ENCODE measurements at regions not wholly inside any gene's neighbourhood (a gene's known extent, or its start where the extent isn't known, plus 50 kb on each side); places are given as distances from the start of the nearest gene placed in this dataset.

DNA sequence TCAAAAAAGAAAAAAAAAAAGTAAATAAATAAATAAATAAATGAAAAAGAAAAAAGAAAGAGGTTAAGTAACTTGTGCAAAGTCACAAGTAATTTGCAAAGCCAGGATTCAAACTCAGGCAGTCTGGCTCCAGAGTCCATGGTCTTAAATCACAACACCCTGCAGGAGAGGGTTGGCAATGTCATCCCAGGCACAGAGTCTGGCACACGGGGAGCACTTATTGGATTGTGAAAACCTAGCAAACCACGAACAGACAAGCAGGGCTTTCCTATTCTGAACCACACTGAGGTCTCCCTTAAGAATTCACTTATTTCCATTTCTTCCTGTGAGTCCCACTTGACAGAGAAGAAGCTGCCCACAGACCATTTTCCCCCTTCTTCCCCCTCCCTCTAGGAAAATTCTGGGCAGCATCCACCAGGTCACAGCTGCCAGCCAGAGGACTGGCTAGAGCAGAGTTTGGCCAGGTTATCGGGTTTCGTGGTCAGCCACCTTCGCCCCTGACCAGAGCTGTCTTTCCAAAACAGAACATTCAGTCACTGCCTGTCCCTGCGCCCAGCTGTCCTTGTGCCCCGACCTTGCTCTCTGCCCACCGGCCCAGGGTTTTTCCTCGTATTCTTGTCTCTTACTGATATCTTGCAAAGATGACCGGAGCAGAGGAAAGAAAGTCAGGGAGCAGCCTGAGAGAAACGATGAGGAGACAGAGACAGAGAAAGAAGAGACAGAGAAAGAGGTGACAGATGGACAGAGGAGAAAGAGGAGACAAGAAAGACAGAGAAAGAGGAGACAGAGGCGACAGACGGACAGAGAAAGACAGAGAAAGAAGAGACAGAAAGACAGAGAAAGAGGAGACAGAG lies 106.4 kb upstream of the PTPN1 start:
- no peak for TF ChIP-seq GATA2 (IDR thresholded peaks at IDR 0.05; ENCODE audit: low read depth, low read length)
- TF ChIP-seq GATA3 (IDR thresholded peaks at IDR 0.05; ENCODE audit: low read depth, low read length): no peak

- TF ChIP-seq GATA3 (IDR thresholded peaks at IDR 0.05; ENCODE audit: low read depth, low read length): no peak
- no peak for TF ChIP-seq GATA2 (IDR thresholded peaks at IDR 0.05; ENCODE audit: low read depth, low read length)
Observed at GRCh38 chr20:50404419-50405234, 105.6 kb upstream of the PTPN1 start.

- no peak for TF ChIP-seq GATA2 (IDR thresholded peaks at IDR 0.05; ENCODE audit: low read depth, low read length)
- no peak for TF ChIP-seq GATA3 (IDR thresholded peaks at IDR 0.05; ENCODE audit: low read depth, low read length)
Observed at GRCh38 chr20:50405235-50405914, 104.8 kb upstream of the PTPN1 start.

- TF ChIP-seq GATA3 (IDR thresholded peaks at IDR 0.05; ENCODE audit: low read depth, low read length): no peak
Observed at GRCh38 chr20:50405915-50406609, 104.1 kb upstream of the PTPN1 start.

- TF ChIP-seq GATA3 (IDR thresholded peaks at IDR 0.05; ENCODE audit: low read depth, low read length): no peak
- no peak for TF ChIP-seq GATA2 (IDR thresholded peaks at IDR 0.05; ENCODE audit: low read depth, low read length)
Observed at GRCh38 chr20:50406610-50407136, 103.5 kb upstream of the PTPN1 start.

DNA sequence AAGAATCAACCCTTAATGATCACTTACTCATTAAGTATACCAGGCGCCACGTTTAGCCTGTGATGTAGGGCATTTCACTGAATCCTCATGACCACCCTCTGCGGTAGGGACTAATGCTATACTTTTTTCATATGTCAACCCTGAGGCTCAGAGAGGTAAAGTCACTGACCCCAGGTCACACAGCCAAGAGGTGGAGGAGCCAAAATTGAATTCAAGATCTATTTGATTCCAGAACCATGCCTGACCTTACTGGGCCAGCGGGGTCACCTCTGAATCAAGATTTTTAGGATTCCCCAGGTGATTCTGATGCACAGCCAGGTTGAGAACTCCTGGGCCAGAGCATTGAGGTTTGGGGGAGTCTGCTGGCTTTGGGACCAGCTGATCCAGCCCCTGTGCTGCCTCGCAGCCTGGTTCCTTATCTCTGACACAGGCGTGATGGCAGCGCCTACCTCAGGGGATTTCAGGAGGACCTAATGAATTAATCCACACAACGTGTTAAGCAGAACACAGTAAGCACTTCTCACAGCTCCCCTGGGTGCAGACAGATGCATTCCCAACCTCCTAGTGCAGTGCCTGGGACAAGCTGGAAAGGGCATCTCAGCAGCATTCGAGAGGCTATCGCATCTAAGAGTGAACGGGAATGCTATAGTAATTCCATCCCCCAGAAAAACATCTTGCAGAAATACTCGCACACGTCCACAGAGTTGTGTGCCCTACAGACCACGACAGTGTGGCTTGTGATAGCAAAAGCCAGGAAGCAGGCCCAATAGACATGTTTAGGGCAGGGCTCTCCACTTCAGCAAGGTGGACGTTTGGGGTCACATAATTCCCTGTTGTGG lies 101.4 kb upstream of the PTPN1 start:
- TF ChIP-seq GATA3 (IDR thresholded peaks at IDR 0.05; ENCODE audit: low read depth, low read length) (no peak), GATA2 (IDR thresholded peaks at IDR 0.05; ENCODE audit: low read depth, low read length) (no peak)

- no peak for TF ChIP-seq GATA3 (IDR thresholded peaks at IDR 0.05; ENCODE audit: low read depth, low read length)
- TF ChIP-seq GATA2 (IDR thresholded peaks at IDR 0.05; ENCODE audit: low read depth, low read length): no peak
Observed at GRCh38 chr20:50409495-50409894, 100.7 kb upstream of the PTPN1 start.

- no peak for TF ChIP-seq GATA3 (IDR thresholded peaks at IDR 0.05; ENCODE audit: low read depth, low read length)
Observed at GRCh38 chr20:50410343-50410742, 99.8 kb upstream of the PTPN1 start.

DNA sequence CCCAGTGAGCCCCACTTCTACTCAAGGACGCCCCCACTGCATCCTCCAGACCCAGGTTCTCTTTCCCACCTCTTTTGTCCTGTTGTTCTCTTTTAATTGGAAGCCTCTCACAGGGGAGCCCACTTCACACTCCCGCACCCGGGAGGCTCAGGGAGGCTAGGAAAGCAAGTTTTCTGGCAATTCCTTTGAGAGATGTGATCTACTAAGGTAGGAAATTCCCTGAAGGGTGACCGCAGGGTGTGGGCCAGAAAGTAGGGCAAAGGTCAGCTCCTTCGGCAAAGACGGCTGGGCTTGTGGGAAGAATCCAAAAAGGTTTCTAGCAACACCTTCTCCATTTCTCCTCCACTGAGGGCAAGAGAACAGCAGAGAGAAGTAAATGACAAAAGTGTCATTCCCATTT lies 98.1 kb upstream of the PTPN1 start:
- TF ChIP-seq GATA2 (IDR thresholded peaks at IDR 0.05; ENCODE audit: low read depth, low read length) (no peak), GATA3 (IDR thresholded peaks at IDR 0.05; ENCODE audit: low read depth, low read length) (no peak)

DNA sequence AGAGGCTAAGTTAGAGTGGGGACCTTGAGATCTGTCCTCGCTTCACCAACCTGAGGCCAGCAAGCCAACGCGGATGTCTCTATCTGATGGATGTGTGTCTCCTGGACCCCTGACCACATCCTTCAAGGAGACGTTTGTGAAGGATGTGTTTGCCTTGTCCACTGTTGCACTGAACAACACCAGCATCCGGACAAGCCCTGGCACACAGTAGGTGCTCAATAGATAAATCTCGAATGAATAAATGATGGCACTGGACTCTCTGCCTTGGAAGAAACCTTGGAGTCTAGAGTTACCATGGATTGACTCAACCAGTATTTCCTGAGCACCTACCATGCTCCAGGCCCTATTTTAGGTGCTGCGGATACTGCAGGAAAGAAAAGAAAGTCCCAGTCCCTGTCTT lies 97.7 kb upstream of the PTPN1 start:
- TF ChIP-seq GATA2 (IDR thresholded peaks at IDR 0.05; ENCODE audit: low read depth, low read length) (no peak), GATA3 (IDR thresholded peaks at IDR 0.05; ENCODE audit: low read depth, low read length) (no peak)

DNA sequence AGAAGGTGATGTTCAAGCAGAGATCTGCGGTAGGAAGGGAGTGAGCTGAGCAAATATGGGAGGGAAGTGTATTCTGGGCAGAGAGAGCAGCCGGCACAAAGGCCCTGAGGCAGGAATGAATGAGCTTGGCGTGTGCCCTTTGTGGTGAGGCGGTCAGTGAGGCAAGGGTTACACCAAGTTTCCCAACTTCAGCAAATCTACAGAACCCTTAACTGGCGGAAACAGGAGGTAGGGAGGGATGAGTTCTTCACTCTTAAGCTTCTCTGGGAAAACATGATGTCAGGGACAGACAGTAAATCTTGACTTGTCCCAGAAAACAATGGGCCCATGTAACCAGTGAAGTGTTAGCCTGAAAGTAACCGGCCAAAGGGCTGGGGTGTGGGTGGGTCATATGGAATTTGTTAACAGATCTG lies 97.1 kb upstream of the PTPN1 start:
- TF ChIP-seq GATA3 (IDR thresholded peaks at IDR 0.05; ENCODE audit: low read depth, low read length) (no peak), GATA2 (IDR thresholded peaks at IDR 0.05; ENCODE audit: low read depth, low read length) (no peak)

DNA sequence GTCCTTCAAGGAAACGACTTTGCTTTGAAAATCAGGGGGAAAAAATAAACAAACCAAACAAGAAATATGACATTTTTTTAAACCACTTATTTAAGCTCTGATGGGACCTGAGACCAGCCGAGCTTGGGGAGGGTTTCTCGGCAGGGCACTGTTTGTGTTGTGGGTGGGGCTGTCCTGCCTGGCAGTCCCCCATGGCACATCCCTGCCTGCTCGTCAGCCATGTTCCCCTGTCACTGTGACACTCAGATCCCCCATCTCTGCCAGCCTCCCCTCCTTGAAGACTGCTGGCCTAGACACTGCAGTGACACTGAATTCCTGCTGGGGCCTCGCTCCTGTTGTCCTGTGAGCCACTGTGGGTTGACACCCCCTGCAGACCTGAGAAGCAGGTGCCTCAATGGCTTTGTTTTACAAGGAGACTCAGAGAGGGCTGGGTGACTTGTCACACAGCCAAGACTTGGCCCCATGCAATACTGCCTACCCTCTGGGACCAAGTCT lies 95.1 kb upstream of the PTPN1 start:
- TF ChIP-seq GATA2 (IDR thresholded peaks at IDR 0.05; ENCODE audit: low read depth, low read length) (no peak), GATA3 (IDR thresholded peaks at IDR 0.05; ENCODE audit: low read depth, low read length) (no peak)
